Right lobe of liver (tissue), 4 donors: ENCODE measurements at regions not wholly inside any gene's neighbourhood (a gene's known extent, or its start where the extent isn't known, plus 50 kb on each side); places are given as distances from the start of the nearest gene placed in this dataset.

Source experiments
- CTCF ChIP-seq, 4 donors: fragments of 200-600 bp in 3 of 4; fragments of 450-650 bp in 1 of 4; IDR thresholded peaks; one replicate each; pipeline versions ENCODE4 v1.5.1 to v1.8.0; 2016 to 2022; ENCODE audit warnings: antibody characterized with exemption in 4 of 4, mild to moderate bottlenecking in 2 of 4
- POLR2A ChIP-seq: fragments of 450-650 bp; IDR thresholded peaks from one replicate; pipeline ENCODE4 v1.6.1; 2017; ENCODE audit warnings: antibody characterized with exemption, mild to moderate bottlenecking
- donor health status: DM: no; HTN: no; CAD: no.
- donor health status: DM: no; HTN: no; CAD: no.
- donor health status: DM: no; HTN: yes; CAD: no.

GRCh38 chr10:63819753-63820329 is 298.6 kb downstream of the REEP3 start:
- TF ChIP-seq POLR2A (no peak), CTCF (IDR thresholded peaks at IDR 0.05) (peak; percentile 80 to 84 (median 83))
